HG03039 (cell line): ENCODE measurements at regions not wholly inside any gene's neighbourhood (a gene's known extent, or its start where the extent isn't known, plus 50 kb on each side); places are given as distances from the start of the nearest gene placed in this dataset.

Experiments
- ATAC-seq: cut with Tn5 transposase; IDR thresholded peaks from one replicate; pipeline ENCODE4 v1.9.1; 2021; ENCODE audit warnings: mild to moderate bottlenecking, moderate library complexity; ENCODE audit not compliant: unreplicated experiment

DNA sequence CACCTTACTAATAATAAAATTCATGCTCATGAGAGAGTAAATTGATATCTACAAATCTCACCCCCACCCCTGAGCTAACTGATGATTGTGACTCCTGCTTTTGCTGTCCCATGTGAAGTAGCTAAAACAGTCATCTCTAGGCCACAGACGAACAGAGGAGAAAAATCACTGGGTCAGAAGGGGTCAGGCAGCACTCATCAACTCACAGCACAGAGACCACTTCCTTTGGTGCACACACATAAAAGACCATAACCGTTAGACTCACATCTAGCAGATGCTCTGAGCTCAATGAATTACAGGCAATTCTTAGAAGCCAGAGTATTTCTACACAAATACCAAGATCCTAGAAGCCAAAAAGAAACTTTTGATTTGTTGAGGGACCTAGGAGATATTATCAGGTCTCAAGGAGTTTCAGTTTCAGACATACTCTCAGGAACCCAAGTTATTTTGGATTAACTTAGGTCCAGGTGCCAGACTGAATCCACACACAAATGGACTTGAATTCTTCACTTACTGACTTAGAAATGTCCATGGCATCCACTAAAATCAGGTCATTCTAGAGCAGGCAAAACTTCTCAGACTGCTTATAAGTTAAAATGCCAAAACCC is 65.0 kb upstream of the TES start:
- ATAC-seq, result peak; percentile 68

DNA sequence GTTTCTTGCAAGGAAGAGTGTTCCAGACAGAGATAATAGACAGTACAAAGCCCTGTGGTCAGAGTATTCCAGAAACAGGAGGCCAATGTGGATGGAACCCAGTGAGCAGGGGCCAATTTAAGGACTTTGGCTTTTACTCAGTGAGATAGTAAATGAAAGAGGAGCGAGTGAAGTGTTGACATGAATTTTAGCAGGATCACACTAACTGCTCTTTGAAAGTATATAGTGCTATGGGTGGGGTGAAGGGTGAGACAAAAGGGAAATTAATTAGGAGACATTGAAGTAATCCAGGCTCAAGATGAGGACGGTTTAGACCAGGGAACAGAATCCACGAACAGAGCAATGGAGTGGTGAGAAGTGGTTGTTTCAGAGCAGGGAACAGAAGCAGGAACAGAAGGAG is 62.2 kb upstream of the TES start:
- ATAC-seq, result no peak

DNA sequence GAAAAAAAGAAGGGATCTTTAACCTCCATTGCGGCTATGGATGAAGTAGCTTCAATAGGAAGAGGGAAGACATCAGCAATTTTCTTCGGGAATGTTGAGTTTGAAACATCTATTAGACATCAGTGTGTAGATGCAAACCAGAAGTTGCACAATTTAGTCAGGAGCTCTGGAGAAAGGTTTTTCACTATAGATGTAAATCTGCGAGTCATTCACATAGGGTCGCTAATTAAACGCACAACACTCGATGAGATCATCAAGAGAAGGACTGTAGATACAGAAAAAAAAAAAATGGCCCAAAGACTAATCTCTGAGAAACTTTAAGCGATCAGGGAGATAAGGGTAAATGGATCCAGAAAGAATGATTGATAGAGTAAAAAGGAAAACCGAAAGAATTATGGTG is 61.7 kb upstream of the TES start:
- ATAC-seq, result no peak

DNA sequence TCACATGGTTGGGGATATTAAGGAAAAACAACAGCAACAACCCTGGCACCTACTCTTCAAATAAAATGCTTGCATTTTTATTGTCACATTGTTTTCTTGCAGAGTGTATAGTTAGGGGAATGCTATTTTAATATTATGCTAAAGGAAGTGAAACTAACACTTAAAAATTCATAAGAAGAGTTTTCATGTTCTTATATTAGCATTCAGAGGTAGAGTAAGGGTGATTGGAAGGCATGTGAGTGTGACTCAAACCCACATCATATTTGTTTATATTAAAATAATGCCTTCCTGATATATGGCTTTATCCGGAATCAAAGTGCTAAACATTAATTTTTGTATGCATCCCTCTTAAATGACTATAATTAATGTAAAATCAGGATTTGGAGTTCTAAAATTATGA is 59.8 kb upstream of the TES start:
- peak; percentile 87 for ATAC-seq

DNA sequence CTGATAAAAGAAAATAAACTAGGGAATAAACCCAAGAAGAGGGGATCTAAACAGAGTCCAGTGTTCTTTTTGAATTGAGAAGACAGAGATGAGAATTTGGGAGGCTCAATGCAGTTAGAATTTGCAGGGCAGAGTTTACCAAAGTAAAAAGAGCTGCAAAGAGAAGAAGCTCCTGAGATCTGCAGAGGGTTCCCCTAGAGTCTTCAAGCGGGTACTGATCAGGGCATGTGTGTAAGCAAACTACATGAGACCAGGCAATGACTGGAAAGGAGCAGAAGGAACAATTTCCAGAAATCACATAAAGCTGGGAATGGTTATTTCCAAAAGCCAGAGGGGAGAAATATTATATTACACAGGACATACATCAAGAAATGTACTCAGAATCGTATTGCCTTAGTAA is 58.1 kb upstream of the TES start:
- ATAC-seq, result no peak

DNA sequence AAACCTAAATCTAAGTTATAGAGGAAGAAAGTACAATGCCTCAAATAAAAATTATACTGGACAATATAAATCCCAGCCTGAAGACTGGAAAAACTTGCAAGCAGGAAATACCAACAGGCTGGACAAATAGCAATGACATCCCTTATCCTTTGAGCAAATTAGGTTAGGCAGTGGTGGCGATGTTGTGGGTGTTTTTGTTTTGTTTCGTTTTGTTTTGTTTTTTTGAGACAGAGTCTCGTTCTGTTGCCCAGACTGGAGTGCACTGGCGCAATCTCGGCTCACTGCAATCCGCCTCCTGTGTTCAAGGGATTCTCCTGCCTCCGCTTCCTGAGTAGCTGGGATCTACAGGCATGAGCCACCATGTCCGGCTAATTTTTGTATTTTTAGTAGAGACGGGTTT is 57.3 kb upstream of the TES start:
- ATAC-seq, result no peak

DNA sequence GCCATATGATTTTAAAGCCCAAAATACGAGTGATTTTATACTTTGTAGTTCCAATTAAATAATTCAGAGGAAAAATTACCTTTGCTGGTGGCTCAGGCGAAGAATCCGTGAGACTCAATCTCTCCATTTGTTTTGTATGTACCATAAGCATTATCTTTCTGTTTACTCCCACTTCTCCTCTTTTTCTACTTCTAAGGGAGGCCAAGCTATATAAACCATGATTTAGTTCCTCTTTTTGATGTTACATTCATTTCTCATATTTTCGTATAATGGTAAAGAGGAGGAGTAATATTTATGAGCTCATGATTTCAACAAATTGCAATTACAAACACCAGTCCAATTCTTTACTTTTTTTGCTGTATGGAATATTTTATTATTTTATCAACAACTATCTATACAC is 50.6 kb upstream of the TES start:
- ATAC-seq, result no peak
